Endothelial cell of umbilical vein (primary cell): ENCODE measurements at regions not wholly inside any gene's neighbourhood (a gene's known extent, or its start where the extent isn't known, plus 50 kb on each side); places are given as distances from the start of the nearest gene placed in this dataset.

Source experiments
- EZH2 ChIP-seq: IDR thresholded peaks from 2 replicates; pipeline ENCODE4 v1.6.1; 2012; ENCODE audit warnings: borderline replicate concordance, low read depth, mild to moderate bottlenecking, moderate library complexity, low read length, inconsistent platforms; ENCODE audit not compliant: severe bottlenecking
- FOS ChIP-seq: IDR thresholded peaks from 2 replicates; pipeline ENCODE4 v1.6.1; 2011; ENCODE audit warnings: mild to moderate bottlenecking, low read length, moderate library complexity, borderline replicate concordance; ENCODE audit not compliant: insufficient read depth
- GATA2 ChIP-seq: IDR thresholded peaks from 2 replicates; pipeline ENCODE4 v1.7.0; 2011; ENCODE audit warnings: low read depth, mild to moderate bottlenecking, moderate library complexity, mixed read lengths, low read length; ENCODE audit not compliant: insufficient read length, insufficient read depth
- JUN ChIP-seq: IDR thresholded peaks from 2 replicates; pipeline ENCODE4 v1.6.1; 2011; ENCODE audit warnings: borderline replicate concordance, low read depth; ENCODE audit not compliant: insufficient read length, insufficient read depth
- MAX ChIP-seq: IDR thresholded peaks from 2 replicates; pipeline ENCODE4 v1.6.1; 2011; ENCODE audit not compliant: insufficient read depth, insufficient read length
- MYC ChIP-seq: IDR thresholded peaks from one replicate; pipeline ENCODE4 v1.6.1; 2011; ENCODE audit warnings: mild to moderate bottlenecking, low read depth, low read length
- POLR2A ChIP-seq: IDR thresholded peaks from 2 replicates; pipeline ENCODE4 v1.6.1; 2012; ENCODE audit warnings: low read depth, mild to moderate bottlenecking, control low read depth, low read length
- POLR2AphosphoS5 ChIP-seq: IDR thresholded peaks from 2 replicates; pipeline ENCODE4 v1.6.1; 2012; ENCODE audit warnings: low read depth, mild to moderate bottlenecking, control low read depth, low read length, moderate library complexity; ENCODE audit not compliant: insufficient read depth
- TF ChIP-seq, protein P1 (sequence below), 2 donors: IDR thresholded peaks; 1 replicate in 1 of 2; 2 replicates in 1 of 2; pipeline ENCODE4 v1.5.1; 2011; ENCODE audit warnings: low read length in 2 of 2, mild to moderate bottlenecking in 2 of 2, moderate library complexity in 2 of 2, control low read depth in 1 of 2, inconsistent platforms in 1 of 2, low read depth in 1 of 2; ENCODE audit not compliant: insufficient read depth in 1 of 2; ENCODE audit errors: extremely low read depth in 1 of 2

- no peak for TF ChIP-seq POLR2A
- TF ChIP-seq, protein P1, sequence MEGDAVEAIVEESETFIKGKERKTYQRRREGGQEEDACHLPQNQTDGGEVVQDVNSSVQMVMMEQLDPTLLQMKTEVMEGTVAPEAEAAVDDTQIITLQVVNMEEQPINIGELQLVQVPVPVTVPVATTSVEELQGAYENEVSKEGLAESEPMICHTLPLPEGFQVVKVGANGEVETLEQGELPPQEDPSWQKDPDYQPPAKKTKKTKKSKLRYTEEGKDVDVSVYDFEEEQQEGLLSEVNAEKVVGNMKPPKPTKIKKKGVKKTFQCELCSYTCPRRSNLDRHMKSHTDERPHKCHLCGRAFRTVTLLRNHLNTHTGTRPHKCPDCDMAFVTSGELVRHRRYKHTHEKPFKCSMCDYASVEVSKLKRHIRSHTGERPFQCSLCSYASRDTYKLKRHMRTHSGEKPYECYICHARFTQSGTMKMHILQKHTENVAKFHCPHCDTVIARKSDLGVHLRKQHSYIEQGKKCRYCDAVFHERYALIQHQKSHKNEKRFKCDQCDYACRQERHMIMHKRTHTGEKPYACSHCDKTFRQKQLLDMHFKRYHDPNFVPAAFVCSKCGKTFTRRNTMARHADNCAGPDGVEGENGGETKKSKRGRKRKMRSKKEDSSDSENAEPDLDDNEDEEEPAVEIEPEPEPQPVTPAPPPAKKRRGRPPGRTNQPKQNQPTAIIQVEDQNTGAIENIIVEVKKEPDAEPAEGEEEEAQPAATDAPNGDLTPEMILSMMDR (IDR thresholded peaks at IDR 0.05; ENCODE audit: extremely low read depth in 1 of 2, insufficient read depth in 1 of 2, low read depth in 1 of 2, low read length in 2 of 2) = no peak
- TF ChIP-seq POLR2AphosphoS5 = no peak
- TF ChIP-seq MAX = no peak
- TF ChIP-seq EZH2 = no peak
- no peak for TF ChIP-seq MYC
- no peak for TF ChIP-seq FOS
- no peak for TF ChIP-seq JUN
- TF ChIP-seq GATA2 = no peak
Measured at GRCh38 chr4:159632031-159632430, 529.2 kb downstream of the RAPGEF2 start.
